Choroid plexus epithelial cell (primary cell): ENCODE measurements at regions not wholly inside any gene's neighbourhood (a gene's known extent, or its start where the extent isn't known, plus 50 kb on each side); places are given as distances from the start of the nearest gene placed in this dataset.
"Not testable (repeated sequence)": the region's sequence is repeated elsewhere in the genome, so short reads cannot be mapped to it uniquely, and the experiment has no call there.

Experiments used
- DNase-seq: peaks from one replicate; pipeline ENCODE4 v3.0.0-alpha.2; 2010; ENCODE audit warnings: low read depth
- H3K4me3 ChIP-seq: 2 replicates; pipeline ENCODE4 v1.5.1; 2011; ENCODE audit warnings: low read depth, mild to moderate bottlenecking, control low read depth, low read length, moderate library complexity
- CTCF ChIP-seq: conservative IDR thresholded peaks from 2 replicates; pipeline ENCODE4 v1.5.1; 2011; ENCODE audit warnings: low read depth, mild to moderate bottlenecking, control low read depth, inconsistent platforms, low read length, moderate library complexity

- H3K4me3 ChIP-seq: no peak overlapping the region
- DNase-seq: peak; percentile 85
- peak; percentile 57 for TF ChIP-seq CTCF
Observed at GRCh38 chr7:114081606-114082425, 163.0 kb upstream of the PPP1R3A start.

GRCh38 chr7:114077158-114077524, 158.3 kb upstream of the PPP1R3A start:
- not testable (repeated sequence) for DNase-seq, H3K4me3 ChIP-seq

- not testable (repeated sequence) for DNase-seq
Observed at GRCh38 chr7:114076392-114077157, 157.8 kb upstream of the PPP1R3A start.

GRCh38 chr7:114073701-114074100, 154.9 kb upstream of the PPP1R3A start:
- H3K4me3 ChIP-seq: no peak overlapping the region
- no peak for TF ChIP-seq CTCF
- no peak for DNase-seq

More at GRCh38 chr7:114076392-114077157, 157.8 kb upstream of the PPP1R3A start:
- not testable (repeated sequence) for H3K4me3 ChIP-seq

GRCh38 chr7:114070246-114070645, 151.4 kb upstream of the PPP1R3A start:
- no peak for TF ChIP-seq CTCF
- H3K4me3 ChIP-seq: no peak overlapping the region
- DNase-seq: peak; percentile 70

GRCh38 chr7:114062810-114063209, 144.0 kb upstream of the PPP1R3A start:
- no peak overlapping the region for H3K4me3 ChIP-seq
- DNase-seq: no peak
- no peak for TF ChIP-seq CTCF

- no peak overlapping the region for H3K4me3 ChIP-seq
- TF ChIP-seq CTCF: no peak
- DNase-seq: no peak
Observed at GRCh38 chr7:114051871-114052331, 133.1 kb upstream of the PPP1R3A start.

- DNase-seq: no peak
- no peak overlapping the region for H3K4me3 ChIP-seq
- no peak for TF ChIP-seq CTCF
Observed at GRCh38 chr7:114050571-114050970, 131.8 kb upstream of the PPP1R3A start.
